Activated CD8-positive, alpha-beta memory T cell treated with anti-CD3 and anti-CD28 coated beads for 1 hour (primary cell): ENCODE measurements at regions not wholly inside any gene's neighbourhood (a gene's known extent, or its start where the extent isn't known, plus 50 kb on each side); places are given as distances from the start of the nearest gene placed in this dataset.

ENCODE experiments used
- DNase-seq, 2 donors: peaks; one replicate each; pipeline ENCODE4 v3.0.0-alpha.2; 2020; ENCODE audit warnings: low read depth in 1 of 2; ENCODE audit errors: extremely low read depth in 1 of 2

DNA sequence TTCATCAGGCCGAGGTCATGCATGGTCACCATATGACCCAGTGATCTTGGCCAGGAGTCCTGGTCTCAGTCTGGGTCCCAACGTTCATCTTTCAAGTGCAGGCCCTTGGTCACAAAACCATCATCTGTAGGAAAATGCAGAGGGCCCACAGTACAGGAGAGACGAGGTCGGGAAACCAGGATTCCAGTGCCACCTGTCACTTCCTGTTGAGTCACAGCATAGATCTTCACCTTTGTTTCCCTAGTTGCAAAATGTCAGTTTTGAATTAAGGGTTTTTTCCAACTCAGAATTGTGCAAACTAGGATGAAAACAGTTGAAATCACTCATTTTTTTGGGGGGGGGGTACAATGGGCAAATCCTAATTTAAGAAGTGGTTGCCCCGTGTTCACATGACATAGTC lies 162.2 kb downstream of the INSIG2 start:
- DNase-seq: no peak

DNA sequence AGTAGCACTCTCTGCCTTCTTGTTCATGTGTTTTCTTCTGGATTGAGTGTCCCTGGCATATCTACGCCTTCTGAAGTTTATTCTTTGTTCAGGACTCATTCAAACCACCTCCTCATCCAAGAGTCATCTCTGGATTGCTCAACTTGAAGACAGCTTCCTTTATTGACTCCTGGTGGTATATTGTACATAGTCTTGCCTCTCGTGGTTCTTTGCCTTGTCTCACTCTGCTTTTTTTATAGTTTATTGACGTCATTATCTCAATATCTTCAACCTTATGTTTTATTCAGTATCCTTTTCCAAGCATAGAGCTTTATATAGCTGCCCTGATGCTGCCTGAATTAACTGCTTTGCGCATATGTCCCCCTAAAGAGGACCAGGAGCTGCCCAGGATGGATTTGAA lies 161.7 kb downstream of the INSIG2 start:
- no peak for DNase-seq

DNA sequence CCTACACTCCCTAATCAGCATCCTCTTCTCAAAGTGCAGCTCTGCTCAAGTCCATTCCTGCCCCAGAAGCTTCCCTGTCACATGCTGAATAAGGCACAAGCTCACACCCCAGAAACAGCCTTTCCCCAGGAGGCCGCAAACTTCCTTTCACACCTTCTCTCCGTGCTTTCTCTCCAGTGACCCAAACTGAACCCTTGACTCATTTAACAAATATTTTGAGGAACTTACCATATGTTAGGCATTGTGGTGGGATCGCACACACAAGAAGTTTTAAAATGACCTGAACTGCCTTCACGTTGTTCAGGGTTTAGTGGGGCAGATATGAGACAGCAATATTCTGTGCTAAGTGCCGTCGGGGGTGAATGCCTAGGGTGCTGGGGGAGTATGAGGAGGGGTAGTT lies 161.3 kb downstream of the INSIG2 start:
- DNase-seq: no peak

DNA sequence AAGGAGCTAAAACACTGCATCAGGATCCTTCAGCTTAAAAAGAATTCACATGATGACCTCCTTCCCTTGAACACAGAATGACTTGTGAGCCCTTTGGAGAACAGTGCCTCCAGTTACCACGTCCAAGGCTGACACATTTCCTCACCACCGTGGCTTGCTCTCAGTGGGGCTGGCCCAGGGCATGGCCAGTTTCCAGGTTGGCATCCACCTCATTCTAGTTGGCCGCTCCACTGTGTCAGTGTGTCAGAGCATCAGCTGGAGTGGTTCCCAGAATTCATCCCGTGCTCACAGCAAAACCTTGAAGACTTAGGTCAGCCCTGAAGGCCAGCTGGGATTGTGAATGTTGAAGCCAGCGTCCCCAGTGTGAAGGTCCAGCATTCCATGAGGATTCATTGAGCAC lies 158.5 kb downstream of the INSIG2 start:
- DNase-seq: no peak

DNA sequence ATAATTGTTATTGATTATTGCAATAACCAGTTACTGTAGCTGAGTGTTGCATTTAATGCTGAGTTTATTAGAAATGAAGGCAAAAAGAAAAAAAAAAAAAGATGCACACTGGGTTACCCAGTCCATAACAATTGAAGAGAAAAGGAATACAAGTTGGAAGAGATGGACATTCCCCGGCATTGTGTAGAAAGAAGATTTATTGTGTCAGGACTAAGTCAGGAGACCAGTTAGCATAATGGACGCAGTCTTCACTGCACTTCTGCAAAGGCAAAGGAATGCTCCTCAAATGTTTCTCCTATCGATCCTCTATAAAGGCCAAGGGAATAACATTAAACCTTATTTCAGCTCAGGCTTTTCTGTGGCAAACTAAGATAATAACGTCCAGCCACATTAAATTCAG lies 157.8 kb downstream of the INSIG2 start:
- no peak for DNase-seq

DNA sequence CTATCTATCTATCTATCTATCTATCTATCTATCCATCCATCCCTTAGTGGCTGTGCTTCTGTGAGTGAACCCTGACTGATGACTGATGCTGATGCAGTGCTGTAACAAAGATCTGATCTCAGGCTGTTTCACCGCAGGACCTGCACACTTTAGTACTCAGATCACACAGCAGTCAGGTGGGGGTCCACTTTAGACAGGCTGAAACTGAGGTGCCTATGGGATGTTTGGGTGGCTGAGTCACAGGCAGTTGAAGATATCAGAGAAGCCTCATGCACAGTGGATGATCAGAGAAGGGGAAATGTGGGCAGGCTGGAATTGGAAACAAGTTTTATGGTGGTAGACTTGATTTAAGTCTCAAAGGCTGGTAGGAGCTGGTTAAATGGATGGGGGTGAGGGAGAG lies 156.4 kb downstream of the INSIG2 start:
- no peak for DNase-seq

DNA sequence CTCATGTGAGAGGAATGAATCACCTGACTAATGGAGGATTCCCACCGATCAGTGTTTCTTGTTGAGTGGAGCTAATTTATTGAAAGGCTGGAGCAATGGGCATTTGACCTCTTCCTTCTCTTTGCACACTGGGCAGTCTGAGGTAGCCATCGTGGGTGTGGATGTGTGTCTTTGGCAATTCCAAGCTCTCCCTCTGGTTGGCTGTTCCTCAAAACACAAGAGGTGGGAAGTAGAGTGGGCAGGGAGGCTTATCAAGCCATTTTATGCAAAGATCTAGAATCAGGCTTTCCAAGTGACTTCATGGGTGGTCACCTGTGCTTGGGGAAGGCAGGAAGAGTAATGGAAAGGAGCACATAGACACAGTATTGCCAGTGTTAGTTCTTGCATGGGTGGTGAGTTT lies 154.8 kb downstream of the INSIG2 start:
- DNase-seq: no peak

DNA sequence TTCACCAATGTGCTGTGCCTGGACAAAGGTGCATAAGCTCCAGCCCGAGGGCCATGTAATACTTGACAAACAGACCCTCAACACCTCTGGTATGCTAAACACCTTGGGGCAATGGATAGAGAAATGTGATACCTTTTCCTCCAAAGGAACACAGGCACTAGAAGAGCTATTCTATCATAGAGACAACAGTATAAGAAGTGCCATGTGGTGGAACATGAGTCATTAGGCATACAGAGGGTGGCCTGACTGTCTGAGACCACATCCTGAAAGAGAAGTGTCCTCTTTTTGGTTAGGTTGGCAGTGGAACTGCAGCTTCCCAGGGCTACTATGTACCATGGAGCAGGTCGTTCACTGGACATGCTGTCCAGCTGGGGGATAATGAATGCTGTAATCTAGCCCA lies 153.9 kb downstream of the INSIG2 start:
- DNase-seq: no peak

DNA sequence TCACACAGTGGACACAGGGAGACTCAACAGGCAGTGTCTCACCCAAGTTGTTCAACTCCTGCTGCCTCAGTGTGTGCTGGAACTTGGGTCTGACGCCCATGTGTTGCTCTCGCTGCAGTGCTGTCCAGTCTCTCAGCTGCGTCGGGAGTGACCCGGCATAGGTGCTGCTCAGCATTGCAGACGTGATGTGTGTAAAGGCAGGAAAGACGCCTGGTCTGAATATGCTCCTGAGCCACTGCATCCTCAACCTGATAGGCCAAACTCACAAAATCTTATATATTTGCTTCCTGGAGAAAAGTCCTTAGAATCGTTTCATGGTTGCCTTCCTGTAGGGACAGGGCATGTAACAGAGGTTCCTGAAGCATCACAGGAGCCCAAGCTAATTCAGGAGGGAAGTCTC lies 152.9 kb downstream of the INSIG2 start:
- no peak for DNase-seq

DNA sequence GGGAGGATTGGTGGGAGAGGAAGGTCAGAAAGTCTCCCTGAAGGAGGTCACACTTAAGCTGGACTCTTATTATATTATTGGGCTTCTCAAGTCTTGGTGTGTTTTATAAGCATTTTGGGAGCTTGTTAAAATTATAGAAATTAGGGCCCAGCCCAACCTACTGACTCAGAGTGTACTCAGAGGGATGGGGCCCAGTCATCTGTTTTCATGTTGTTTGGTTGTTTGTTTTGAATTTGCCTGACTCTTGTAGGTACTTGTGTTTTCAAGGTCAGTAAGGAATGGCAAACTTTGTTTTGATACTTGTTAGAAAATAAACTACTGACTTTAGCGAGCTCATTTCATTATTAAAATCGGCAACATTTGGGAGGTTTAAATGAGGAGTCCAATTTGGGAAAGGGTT lies 152.0 kb downstream of the INSIG2 start:
- no peak for DNase-seq

DNA sequence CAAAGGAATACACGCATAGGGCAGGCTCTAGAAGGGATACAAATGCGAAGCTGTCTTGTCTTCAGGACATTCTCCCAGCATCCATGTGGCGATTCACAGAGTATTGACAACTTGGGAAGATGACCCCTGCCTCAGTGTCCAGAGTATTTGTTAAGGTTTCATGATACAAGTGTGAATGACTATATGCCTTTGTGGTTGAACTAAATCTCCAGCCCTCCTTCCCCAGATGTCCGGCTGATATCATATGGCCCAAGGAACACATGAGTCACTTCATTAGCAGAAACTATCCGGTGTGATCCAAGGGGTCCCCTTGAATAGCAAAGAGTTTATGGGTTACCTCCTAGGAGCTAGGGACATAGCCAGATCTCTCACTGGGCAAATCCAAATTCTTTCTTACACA lies 151.0 kb downstream of the INSIG2 start:
- DNase-seq: no peak

DNA sequence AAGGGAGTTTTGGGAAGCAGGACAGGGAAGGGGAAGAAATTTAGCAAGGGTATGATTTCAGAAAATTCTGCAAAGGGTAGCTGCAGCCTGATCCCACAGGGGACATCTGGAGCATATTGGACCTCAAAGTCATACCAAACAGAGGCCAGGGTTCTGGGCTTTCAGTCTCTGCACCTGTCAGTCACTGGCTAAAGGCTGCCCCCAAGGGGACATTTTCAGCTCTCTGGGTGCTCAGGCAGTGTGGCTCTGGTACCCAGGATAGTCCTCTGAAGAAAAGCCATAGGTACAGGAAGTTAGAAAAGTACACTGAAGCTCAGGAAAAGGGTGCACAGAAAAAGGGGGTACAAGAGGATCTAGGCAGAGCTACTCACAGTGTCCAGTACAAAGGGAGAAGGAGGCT lies 149.2 kb downstream of the INSIG2 start:
- no peak for DNase-seq

DNA sequence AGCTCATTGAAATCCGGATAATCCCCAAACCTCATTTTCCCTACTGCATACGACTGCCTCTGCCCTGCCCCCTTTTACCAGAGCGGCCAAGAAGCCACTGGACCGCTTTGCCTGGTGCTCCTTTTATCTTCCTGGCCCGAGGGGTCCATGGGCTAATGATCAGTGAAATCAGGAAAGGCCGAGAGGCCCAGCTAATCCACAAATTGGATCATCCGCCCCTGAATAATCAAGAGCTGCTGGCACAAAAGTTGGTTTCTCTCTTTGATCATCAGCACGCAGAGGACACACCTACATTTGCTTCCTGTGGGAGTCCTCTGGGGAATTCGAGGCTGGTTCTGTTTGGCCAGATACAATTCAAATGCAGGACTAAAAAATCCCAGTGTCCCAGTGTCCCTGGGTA lies 144.5 kb downstream of the INSIG2 start:
- DNase-seq: no peak

DNA sequence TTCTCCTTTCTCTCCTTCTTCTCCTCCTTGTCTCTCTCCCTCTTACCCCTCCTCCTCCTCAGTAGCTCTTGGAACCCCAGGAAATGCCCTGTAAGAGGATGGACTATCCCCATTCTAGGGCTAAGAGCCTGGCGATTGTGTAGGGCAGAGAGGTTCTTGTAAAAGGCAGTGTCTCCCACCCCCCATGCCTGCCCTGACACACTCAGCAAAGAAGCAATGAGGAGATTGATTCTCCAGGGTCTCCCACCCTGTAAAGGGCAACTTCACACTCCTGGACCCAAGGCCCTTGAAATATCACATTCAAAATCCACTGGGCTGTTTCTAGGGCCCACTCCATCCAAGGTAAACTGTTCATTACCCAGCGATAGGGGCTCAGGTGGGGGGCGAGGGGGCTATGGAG lies 144.1 kb downstream of the INSIG2 start:
- DNase-seq: no peak

DNA sequence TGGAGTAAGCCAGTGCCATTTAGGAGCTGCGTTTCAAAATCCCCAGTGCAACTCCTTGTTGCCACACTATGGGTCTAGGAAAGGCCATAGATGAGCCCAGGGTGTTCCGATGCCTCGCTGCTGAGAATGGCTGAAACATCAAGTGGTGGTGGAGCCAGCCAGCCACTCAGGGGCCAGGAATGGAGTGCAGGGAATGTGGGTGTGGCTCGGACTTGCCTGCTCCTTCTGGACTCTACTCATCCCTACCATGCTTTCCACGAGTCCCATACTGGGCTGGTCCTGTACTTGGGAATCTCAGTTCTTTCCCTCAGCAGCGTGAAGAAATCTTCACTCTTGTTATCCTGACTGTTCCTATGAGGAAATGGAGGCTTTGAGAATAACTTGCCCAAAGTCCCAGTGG lies 143.5 kb downstream of the INSIG2 start:
- DNase-seq: no peak

DNA sequence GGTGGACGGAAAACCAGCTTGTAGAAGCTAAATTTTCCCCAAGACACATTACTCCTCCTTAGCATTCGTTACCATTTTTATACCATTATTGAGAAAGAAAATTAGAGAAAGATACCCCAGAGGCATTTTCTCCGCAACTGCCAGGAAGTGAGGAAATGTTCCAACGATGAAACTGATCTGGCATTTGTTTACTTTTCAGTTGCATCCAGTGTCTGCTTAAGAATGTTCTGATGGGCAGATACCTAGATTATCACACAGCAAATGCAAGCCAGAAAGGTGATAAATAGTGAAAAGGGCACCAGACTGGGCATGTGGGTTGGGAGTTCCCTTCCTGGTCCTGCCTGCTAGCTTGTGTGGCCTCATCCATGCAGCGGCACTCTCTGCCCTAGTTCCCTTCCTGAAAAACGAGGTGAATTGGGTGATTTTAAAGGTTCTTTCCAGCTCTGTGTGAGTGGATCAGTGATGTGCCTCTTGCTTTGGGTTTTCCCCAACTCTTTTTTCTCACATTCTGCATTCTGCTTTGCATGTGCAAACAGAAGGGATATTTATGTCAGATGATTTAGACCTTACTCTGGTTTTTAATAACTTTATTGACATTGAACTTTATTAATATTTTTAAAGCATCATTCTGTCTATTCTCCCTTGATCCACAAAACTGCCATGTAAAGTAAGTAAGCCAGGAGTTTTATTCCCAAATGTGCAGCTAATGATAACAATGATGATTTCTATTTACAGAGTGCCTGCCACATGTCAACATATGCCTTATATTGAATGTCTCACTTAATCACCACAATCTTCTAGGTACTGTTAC lies 139.6 kb downstream of the INSIG2 start:
- DNase-seq: no peak

DNA sequence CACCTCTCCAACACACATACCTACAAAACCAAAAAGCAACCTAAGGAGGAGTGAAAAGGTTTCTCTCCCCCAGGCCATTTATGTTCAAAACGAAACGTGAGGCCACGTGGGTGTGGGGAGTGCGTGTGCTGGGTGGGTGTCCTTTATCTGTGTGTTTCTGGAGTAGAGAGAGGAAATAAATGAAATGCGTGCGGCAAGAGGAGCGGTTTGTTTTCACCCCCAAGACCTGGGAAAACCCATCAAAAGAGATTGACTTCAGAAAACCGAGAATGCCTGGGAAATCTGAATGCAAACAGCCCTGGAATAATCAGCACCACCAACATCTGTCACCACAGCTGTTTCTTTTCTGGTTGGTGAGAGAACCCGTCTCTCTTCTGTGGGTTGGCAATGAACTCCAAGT lies 137.4 kb downstream of the INSIG2 start:
- no peak for DNase-seq

DNA sequence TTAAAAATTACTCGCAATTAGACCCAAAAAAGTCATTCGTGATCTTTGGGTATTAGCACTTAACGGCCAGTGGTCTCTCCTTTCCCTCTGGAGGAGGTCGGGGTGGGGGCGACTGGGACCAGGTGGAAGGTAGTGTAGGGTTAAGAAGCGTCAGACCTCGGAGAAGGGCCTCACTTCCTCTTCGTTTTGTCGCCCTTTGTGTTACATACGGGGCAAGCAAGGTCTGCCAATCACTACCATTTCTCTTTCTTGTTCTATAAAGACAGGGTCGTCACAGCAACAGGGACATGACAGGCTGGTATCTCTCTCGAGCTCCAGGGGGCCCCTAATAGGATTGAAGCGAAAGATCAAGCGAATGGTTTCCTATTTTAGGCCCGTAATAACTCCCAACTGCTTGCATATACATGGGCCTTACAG lies 136.6 kb downstream of the INSIG2 start:
- DNase-seq: no peak

DNA sequence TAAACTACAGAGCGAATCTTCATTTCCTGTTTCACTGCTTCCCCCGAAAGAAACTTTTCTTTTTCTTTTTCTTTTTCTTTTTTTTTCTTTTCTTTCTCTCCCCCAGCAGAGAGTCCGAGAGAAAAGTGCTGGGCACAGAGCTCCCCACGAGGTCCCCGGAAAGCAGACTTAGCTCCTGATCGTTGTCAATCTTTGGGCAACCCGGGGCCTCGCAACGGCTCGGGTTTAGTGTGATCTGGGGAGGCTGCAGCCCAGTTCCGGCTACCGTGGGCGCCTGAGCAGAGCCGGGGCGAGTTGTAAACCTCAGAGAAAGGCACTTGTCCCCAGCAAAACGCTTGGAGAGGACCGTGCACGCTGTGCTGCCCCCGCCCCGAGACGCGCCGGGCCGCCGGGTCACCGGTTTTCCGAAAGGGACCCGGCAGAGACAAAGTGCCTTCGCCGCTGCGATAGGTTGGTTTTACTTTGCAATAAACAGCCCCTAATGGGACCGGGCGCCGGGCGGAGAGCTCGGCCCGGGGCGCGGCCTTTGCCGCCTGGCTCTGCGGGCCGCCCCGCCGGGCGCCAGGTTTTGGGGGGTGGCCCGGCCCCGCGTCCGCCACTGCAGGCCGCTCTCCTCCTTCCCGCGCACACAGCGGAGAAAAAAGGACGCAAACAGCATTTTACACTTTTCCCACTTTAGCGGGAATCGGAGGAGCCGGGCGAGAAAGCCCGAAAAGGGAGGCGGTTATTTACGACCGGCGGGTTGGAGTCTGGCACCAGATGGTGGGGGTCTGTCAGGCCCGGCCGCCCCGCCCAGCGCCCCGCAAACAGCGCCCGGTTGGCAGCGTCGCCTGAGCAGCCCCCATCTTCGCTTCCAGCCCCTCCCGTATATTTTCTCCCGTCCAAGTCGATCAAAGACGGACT lies 136.0 kb downstream of the INSIG2 start:
- DNase-seq: no peak

DNA sequence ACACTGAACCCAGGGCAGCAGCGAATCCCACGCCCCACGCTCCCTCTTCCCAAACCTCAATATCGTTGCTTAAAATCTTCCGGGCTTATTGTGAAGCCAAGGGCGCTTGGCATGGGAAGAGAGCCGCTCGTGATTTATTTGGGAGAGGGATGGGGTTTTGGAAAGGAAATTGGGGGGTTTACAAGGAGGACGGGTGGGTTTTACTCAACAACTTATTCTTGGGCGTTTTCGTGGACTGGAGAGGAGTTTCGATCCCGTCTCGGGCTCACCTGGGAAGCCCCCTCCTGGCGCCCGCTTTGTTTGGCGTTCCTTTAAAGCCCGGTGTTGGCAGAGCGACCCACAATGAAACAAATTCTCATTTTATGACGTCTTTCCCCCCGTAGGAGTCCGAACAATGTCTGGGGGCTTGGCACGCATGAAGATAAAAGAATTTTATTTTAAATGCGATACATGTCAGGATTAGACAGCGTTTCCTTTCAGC lies 135.3 kb downstream of the INSIG2 start:
- no peak for DNase-seq

DNA sequence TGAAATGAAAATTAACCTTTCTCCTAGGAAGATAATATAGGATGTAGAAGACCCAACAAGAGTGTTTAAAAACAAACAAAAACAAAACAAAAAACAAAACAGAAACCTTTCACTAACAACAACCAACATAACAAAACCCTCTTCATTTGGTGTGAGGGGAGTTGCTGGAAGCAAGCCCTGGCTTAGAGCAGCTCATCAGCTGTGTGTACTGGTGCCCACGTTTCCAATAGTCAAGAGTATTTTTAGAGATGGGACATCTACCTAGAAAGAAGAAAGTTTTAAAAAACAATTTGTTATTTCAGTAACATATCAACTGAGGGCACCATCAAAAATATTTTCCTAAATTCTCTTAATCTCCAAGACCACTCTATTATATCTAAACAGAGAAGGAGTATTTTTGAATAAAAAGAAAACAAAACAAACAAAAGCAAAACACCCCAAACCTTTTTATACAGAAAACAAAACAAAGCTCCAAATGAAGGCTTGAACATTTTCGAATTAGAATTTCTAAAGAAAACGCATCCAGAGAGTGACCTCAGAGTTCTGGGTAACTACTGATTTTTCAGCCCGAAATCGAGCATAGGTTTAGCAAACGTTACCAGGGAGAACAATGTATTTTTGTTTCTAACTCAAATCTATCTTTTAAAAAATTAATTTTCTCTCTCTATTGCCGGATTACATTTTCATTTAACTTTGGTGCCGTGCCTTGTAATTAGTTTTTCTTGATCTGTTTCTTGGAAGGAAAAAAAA lies 134.6 kb downstream of the INSIG2 start:
- no peak for DNase-seq

DNA sequence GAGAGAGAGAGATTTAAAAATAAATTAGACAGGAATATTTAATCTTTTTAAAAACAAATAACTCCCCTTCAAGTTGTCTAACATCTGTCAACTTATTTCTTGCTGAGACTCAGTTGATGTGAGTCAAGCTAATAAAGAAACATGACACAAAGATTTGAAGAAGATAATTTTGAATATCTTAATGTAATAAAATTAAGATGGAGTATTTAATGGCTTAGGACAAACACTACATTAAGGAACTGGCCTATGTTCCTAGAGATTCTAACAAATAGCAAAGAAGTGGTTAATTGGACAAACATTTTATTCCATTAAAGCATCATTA lies 134.0 kb downstream of the INSIG2 start:
- DNase-seq: no peak
